ENCODE measurements at regions not wholly inside any gene's neighbourhood (a gene's known extent, or its start where the extent isn't known, plus 50 kb on each side); places are given as distances from the start of the nearest gene placed in this dataset.
"Not testable (repeated sequence)": the region's sequence is repeated elsewhere in the genome, so short reads cannot be mapped to it uniquely, and the experiment has no call there.

- 97 to 98% methylated on average over 13 to 26 of the region's 26 CpGs for WGBS, 2 experiments (ENCODE audit: insufficient coverage in 2 of 2)
- Histone ChIP-seq H3K9me3 (ENCODE audit: control insufficient read depth, low read length) (no peaks in the 10 kb centered on the region), H3K36me3 (ENCODE audit: control insufficient read depth, insufficient read depth, low read length) (no peaks in the 10 kb centered on the region), H3K4me1 (ENCODE audit: control insufficient read depth, insufficient read depth, low read length, poor library complexity, severe bottlenecking) (no peaks in the 10 kb centered on the region), H3K4me3 (ENCODE audit: extremely low read depth, insufficient read depth, low read length, poor library complexity, severe bottlenecking) (no peak overlapping the region), H3K27ac (ENCODE audit: low read depth, low read length, severe bottlenecking) (no peak overlapping the region)
These were observed 1171.8 kb upstream of the B3GALT2 start for GRCh38 chr1:194358208-194358581.

- H3K9me3 ChIP-seq (ENCODE audit: control insufficient read depth, low read length); H3K4me1 ChIP-seq (ENCODE audit: control insufficient read depth, insufficient read depth, low read length, poor library complexity, severe bottlenecking); H3K36me3 ChIP-seq (ENCODE audit: control insufficient read depth, insufficient read depth, low read length); H3K27ac ChIP-seq (ENCODE audit: low read depth, low read length, severe bottlenecking); H3K4me3 ChIP-seq (ENCODE audit: extremely low read depth, insufficient read depth, low read length, poor library complexity, severe bottlenecking): not testable (repeated sequence)
- 89 to 90% methylated on average over 13 to 19 of the region's 25 CpGs for WGBS, 2 experiments (ENCODE audit: insufficient coverage in 2 of 2)
These were observed 1171.3 kb upstream of the B3GALT2 start for GRCh38 chr1:194357573-194358207.

- H3K27ac ChIP-seq (ENCODE audit: low read depth, low read length, severe bottlenecking) = no peak overlapping the region
- H3K9me3 ChIP-seq (ENCODE audit: control insufficient read depth, low read length) = no peaks in the 10 kb centered on the region
- H3K36me3 ChIP-seq (ENCODE audit: control insufficient read depth, insufficient read depth, low read length) = no peaks in the 10 kb centered on the region
- H3K4me3 ChIP-seq (ENCODE audit: extremely low read depth, insufficient read depth, low read length, poor library complexity, severe bottlenecking) = no peak overlapping the region
- 83 to 100% methylated on average over 1 to 8 of the region's 12 CpGs for WGBS, 2 experiments (ENCODE audit: insufficient coverage in 2 of 2)
- no peaks in the 10 kb centered on the region for H3K4me1 ChIP-seq (ENCODE audit: control insufficient read depth, insufficient read depth, low read length, poor library complexity, severe bottlenecking)
These were observed 1169.2 kb upstream of the B3GALT2 start for GRCh38 chr1:194355488-194356106.

GRCh38 chr1:194353121-194353520 is 1166.7 kb upstream of the B3GALT2 start:
- H3K4me3 ChIP-seq (ENCODE audit: extremely low read depth, insufficient read depth, low read length, poor library complexity, severe bottlenecking) = no peak overlapping the region
- H3K36me3 ChIP-seq (ENCODE audit: control insufficient read depth, insufficient read depth, low read length) = no peaks in the 10 kb centered on the region
- H3K27ac ChIP-seq (ENCODE audit: low read depth, low read length, severe bottlenecking) = no peak overlapping the region
- no peaks in the 10 kb centered on the region for H3K9me3 ChIP-seq (ENCODE audit: control insufficient read depth, low read length)
- H3K4me1 ChIP-seq (ENCODE audit: control insufficient read depth, insufficient read depth, low read length, poor library complexity, severe bottlenecking) = no peaks in the 10 kb centered on the region
- 81 to 86% methylated on average over 1 of the region's 3 CpGs for WGBS, 2 experiments (ENCODE audit: insufficient coverage in 2 of 2)

GRCh38 chr1:194347200-194347599 is 1160.8 kb upstream of the B3GALT2 start:
- Histone ChIP-seq H3K4me1 (ENCODE audit: control insufficient read depth, insufficient read depth, low read length, poor library complexity, severe bottlenecking) (no peaks in the 10 kb centered on the region), H3K9me3 (ENCODE audit: control insufficient read depth, low read length) (no peaks in the 10 kb centered on the region), H3K27ac (ENCODE audit: low read depth, low read length, severe bottlenecking) (no peak overlapping the region), H3K4me3 (ENCODE audit: extremely low read depth, insufficient read depth, low read length, poor library complexity, severe bottlenecking) (no peak overlapping the region), H3K36me3 (ENCODE audit: control insufficient read depth, insufficient read depth, low read length) (no peaks in the 10 kb centered on the region)
- WGBS, 2 experiments (ENCODE audit: insufficient coverage in 2 of 2) = 100% methylated on average over 1 of the region's 2 CpGs; no CpG with 5 or more reads in 1 of the 2 experiments

- WGBS, 2 experiments (ENCODE audit: insufficient coverage in 2 of 2) = 81 to 89% methylated on average over 11 to 13 of the region's 18 CpGs
- H3K9me3 ChIP-seq (ENCODE audit: control insufficient read depth, low read length) = no peaks in the 10 kb centered on the region
- no peaks in the 10 kb centered on the region for H3K36me3 ChIP-seq (ENCODE audit: control insufficient read depth, insufficient read depth, low read length)
- no peak overlapping the region for H3K27ac ChIP-seq (ENCODE audit: low read depth, low read length, severe bottlenecking)
- H3K4me3 ChIP-seq (ENCODE audit: extremely low read depth, insufficient read depth, low read length, poor library complexity, severe bottlenecking) = no peak overlapping the region
- H3K4me1 ChIP-seq (ENCODE audit: control insufficient read depth, insufficient read depth, low read length, poor library complexity, severe bottlenecking) = no peaks in the 10 kb centered on the region
These were observed 1156.3 kb upstream of the B3GALT2 start for GRCh38 chr1:194342484-194343262.

GRCh38 chr1:194341587-194341986 is 1155.2 kb upstream of the B3GALT2 start:
- Histone ChIP-seq H3K4me1 (ENCODE audit: control insufficient read depth, insufficient read depth, low read length, poor library complexity, severe bottlenecking) (no peaks in the 10 kb centered on the region), H3K9me3 (ENCODE audit: control insufficient read depth, low read length) (no peaks in the 10 kb centered on the region), H3K36me3 (ENCODE audit: control insufficient read depth, insufficient read depth, low read length) (no peaks in the 10 kb centered on the region), H3K27ac (ENCODE audit: low read depth, low read length, severe bottlenecking) (no peak overlapping the region), H3K4me3 (ENCODE audit: extremely low read depth, insufficient read depth, low read length, poor library complexity, severe bottlenecking) (no peak overlapping the region)
- no CpG with 5 or more reads among the region's 1 CpG for WGBS, 2 experiments (ENCODE audit: insufficient coverage in 2 of 2)

GRCh38 chr1:194339471-194339870 is 1153.1 kb upstream of the B3GALT2 start:
- no peaks in the 10 kb centered on the region for H3K36me3 ChIP-seq (ENCODE audit: control insufficient read depth, insufficient read depth, low read length)
- no peaks in the 10 kb centered on the region for H3K4me1 ChIP-seq (ENCODE audit: control insufficient read depth, insufficient read depth, low read length, poor library complexity, severe bottlenecking)
- no peak overlapping the region for H3K27ac ChIP-seq (ENCODE audit: low read depth, low read length, severe bottlenecking)
- H3K4me3 ChIP-seq (ENCODE audit: extremely low read depth, insufficient read depth, low read length, poor library complexity, severe bottlenecking) = no peak overlapping the region
- 93% methylated on average over 1 of the region's 2 CpGs; no CpG with 5 or more reads in 1 of the 2 experiments for whole genome bisulfite sequencing, 2 experiments (ENCODE audit: insufficient coverage in 2 of 2)
- no peaks in the 10 kb centered on the region for H3K9me3 ChIP-seq (ENCODE audit: control insufficient read depth, low read length)

GRCh38 chr1:194338241-194338948 is 1152.0 kb upstream of the B3GALT2 start:
- H3K27ac ChIP-seq (ENCODE audit: low read depth, low read length, severe bottlenecking) = no peak overlapping the region
- WGBS, 2 experiments (ENCODE audit: insufficient coverage in 2 of 2) = no CpG with 5 or more reads among the region's 1 CpG
- no peaks in the 10 kb centered on the region for H3K9me3 ChIP-seq (ENCODE audit: control insufficient read depth, low read length)
- no peaks in the 10 kb centered on the region for H3K4me1 ChIP-seq (ENCODE audit: control insufficient read depth, insufficient read depth, low read length, poor library complexity, severe bottlenecking)
- H3K36me3 ChIP-seq (ENCODE audit: control insufficient read depth, insufficient read depth, low read length) = no peaks in the 10 kb centered on the region
- H3K4me3 ChIP-seq (ENCODE audit: extremely low read depth, insufficient read depth, low read length, poor library complexity, severe bottlenecking) = no peak overlapping the region

GRCh38 chr1:194333240-194333639 is 1146.8 kb upstream of the B3GALT2 start:
- WGBS, 2 experiments (ENCODE audit: insufficient coverage in 2 of 2) = 100% methylated on average over 1 of the region's 3 CpGs; no CpG with 5 or more reads in 1 of the 2 experiments
- no peak overlapping the region for H3K4me3 ChIP-seq (ENCODE audit: extremely low read depth, insufficient read depth, low read length, poor library complexity, severe bottlenecking)
- H3K4me1 ChIP-seq (ENCODE audit: control insufficient read depth, insufficient read depth, low read length, poor library complexity, severe bottlenecking) = no peaks in the 10 kb centered on the region
- no peaks in the 10 kb centered on the region for H3K9me3 ChIP-seq (ENCODE audit: control insufficient read depth, low read length)
- H3K36me3 ChIP-seq (ENCODE audit: control insufficient read depth, insufficient read depth, low read length) = no peaks in the 10 kb centered on the region
- no peak overlapping the region for H3K27ac ChIP-seq (ENCODE audit: low read depth, low read length, severe bottlenecking)
